Gastrocnemius medialis (tissue), 4 donors: ENCODE measurements at regions not wholly inside any gene's neighbourhood (a gene's known extent, or its start where the extent isn't known, plus 50 kb on each side); places are given as distances from the start of the nearest gene placed in this dataset.

Source experiments
- ATAC-seq, 2 donors: fragments of 150-250 bp; one replicate each; pipeline ENCODE4 v1.9.1; 2016
- DNase-seq, 2 donors: peaks; one replicate each; pipeline ENCODE4 v3.0.0-alpha.2; 2019
- H3K27ac ChIP-seq, 4 donors: fragments of 200-600 bp; sonication (generic); 1 replicate in 1 of 4; 2 replicates in 3 of 4; pipeline ENCODE4 v1.5.1; 2016 to 2018; ENCODE audit warnings: mild to moderate bottlenecking in 2 of 4, moderate library complexity in 1 of 4
- H3K27me3 ChIP-seq, 3 donors: fragments of 200-600 bp; sonication (generic) in 2 of 3; 1 replicate in 1 of 3; 2 replicates in 2 of 3; pipeline versions ENCODE4 v1.5.1 to v1.6.0; 2016 to 2019; ENCODE audit warnings: mild to moderate bottlenecking in 1 of 3, moderate library complexity in 1 of 3
- H3K36me3 ChIP-seq, 2 donors: fragments of 200-600 bp; sonication (generic) in 1 of 2; one replicate each; pipeline ENCODE4 v1.5.1; 2017 to 2018
- H3K4me1 ChIP-seq, 2 donors: fragments of 200-600 bp; sonication (generic) in 1 of 2; one replicate each; pipeline ENCODE4 v1.5.1; 2016 to 2017; ENCODE audit warnings: mild to moderate bottlenecking in 2 of 2
- H3K4me3 ChIP-seq, 4 donors: fragments of 200-600 bp; sonication (generic) in 3 of 4; 1 replicate in 1 of 4; 2 replicates in 3 of 4; pipeline ENCODE4 v1.5.1; 2016 to 2019; ENCODE audit warnings: mild to moderate bottlenecking in 2 of 4
- H3K9me3 ChIP-seq, 3 donors: fragments of 200-600 bp; sonication (generic) in 2 of 3; 1 replicate in 1 of 3; 2 replicates in 2 of 3; pipeline ENCODE4 v1.5.1; 2016 to 2019
- POLR2A ChIP-seq, 2 donors: fragments of 450-650 bp; IDR thresholded peaks; one replicate each; pipeline ENCODE4 v1.6.1; 2017; ENCODE audit warnings: antibody characterized with exemption in 2 of 2, mild to moderate bottlenecking in 2 of 2, moderate library complexity in 2 of 2
- in situ Hi-C, 4 donors: fragments of 200-750 bp; cut with MboI; loops; one replicate each; pipeline versions ENCODE4 v1.15.0 to v1.8.0; 2017; ENCODE audit warnings: low sequenced_read_pairs in 4 of 4
- intact Hi-C: fragments of 100-400 bp; cut with DNase I; formaldehyde crosslinking; loops from one replicate; pipeline ENCODE4 v1.15.1; 2023; ENCODE audit warnings: low total_unique reads
- TF ChIP-seq, protein P1 (sequence below), 5 experiments: fragments of 450-650 bp in 3 of 5; fragments of 200-600 bp in 2 of 5; sonication (generic) in 2 of 5; IDR thresholded peaks in 4 of 5; conservative IDR thresholded peaks in 1 of 5; 1 replicate in 4 of 5; 2 replicates in 1 of 5; pipeline ENCODE4 v1.5.1; 2016 to 2019; ENCODE audit warnings: antibody characterized with exemption in 5 of 5, mild to moderate bottlenecking in 3 of 5, moderate library complexity in 3 of 5

DNA sequence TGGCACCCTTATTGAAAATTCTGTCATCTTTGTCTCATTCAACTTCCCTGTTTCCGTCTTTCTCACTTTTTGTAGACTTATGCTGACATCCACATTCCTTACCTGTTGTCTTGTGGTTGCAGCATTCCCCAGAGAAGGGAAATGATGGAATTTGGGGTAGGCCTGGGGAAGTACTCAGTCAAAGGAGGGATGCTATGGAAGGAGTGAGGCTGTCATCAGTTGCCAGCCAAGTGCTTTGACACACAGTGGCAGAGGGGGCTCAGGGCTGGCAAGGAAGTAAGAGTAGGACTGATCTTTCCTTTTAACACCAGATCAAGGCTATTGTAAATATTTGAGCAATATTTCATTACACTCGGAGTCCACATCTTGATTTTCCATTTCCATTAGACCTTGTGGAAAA is 64.4 kb downstream of the RPLP1 start:
- in situ Hi-C loops (no loop called here), intact Hi-C loops (no loop called here)
- H3K36me3 ChIP-seq, result no peaks in the 10 kb centered on the region
- no peaks in the 10 kb centered on the region for H3K27me3 ChIP-seq
- H3K9me3 ChIP-seq, result no peaks in the 10 kb centered on the region
- ATAC-seq (no peak), DNase-seq (no peak)
- H3K4me1 ChIP-seq, result no peaks in the 10 kb centered on the region
- H3K27ac ChIP-seq, result no peak overlapping the region
- TF ChIP-seq POLR2A (IDR thresholded peaks at IDR 0.05), result no peak
- TF ChIP-seq, protein P1, sequence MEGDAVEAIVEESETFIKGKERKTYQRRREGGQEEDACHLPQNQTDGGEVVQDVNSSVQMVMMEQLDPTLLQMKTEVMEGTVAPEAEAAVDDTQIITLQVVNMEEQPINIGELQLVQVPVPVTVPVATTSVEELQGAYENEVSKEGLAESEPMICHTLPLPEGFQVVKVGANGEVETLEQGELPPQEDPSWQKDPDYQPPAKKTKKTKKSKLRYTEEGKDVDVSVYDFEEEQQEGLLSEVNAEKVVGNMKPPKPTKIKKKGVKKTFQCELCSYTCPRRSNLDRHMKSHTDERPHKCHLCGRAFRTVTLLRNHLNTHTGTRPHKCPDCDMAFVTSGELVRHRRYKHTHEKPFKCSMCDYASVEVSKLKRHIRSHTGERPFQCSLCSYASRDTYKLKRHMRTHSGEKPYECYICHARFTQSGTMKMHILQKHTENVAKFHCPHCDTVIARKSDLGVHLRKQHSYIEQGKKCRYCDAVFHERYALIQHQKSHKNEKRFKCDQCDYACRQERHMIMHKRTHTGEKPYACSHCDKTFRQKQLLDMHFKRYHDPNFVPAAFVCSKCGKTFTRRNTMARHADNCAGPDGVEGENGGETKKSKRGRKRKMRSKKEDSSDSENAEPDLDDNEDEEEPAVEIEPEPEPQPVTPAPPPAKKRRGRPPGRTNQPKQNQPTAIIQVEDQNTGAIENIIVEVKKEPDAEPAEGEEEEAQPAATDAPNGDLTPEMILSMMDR (IDR thresholded peaks at IDR 0.05 in 4 of 5, conservative IDR thresholded peaks at IDR 0.05 in 1 of 5), result no peak
- H3K4me3 ChIP-seq, result no peak overlapping the region

DNA sequence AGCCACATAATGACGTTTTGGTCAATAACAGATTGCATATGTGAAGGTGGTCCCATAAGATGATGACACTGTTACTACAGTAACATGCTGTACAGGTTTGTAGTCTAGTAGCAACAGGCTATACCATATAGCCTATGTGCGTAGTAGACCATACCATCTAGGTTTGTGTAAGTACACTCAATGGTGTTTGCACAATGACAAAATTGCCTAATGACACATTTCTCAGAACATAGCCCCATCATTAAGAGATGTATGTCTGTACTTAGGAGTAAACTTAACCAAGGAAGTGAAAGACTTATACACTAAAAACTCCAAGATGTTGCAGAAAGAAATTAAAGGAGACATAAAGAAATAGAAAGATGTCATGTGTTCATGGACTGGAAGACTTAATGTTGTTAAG is 66.2 kb downstream of the RPLP1 start:
- Histone ChIP-seq H3K27me3 (no peaks in the 10 kb centered on the region), H3K4me3 (no peak overlapping the region), H3K9me3 (no peaks in the 10 kb centered on the region), H3K4me1 (no peaks in the 10 kb centered on the region), H3K27ac (no peak overlapping the region), H3K36me3 (no peaks in the 10 kb centered on the region)
- TF ChIP-seq, protein P1 (IDR thresholded peaks at IDR 0.05 in 4 of 5, conservative IDR thresholded peaks at IDR 0.05 in 1 of 5), result no peak
- TF ChIP-seq POLR2A (IDR thresholded peaks at IDR 0.05), result no peak
- intact Hi-C loops, result no loop called here
- in situ Hi-C loops, result no loop called here
- DNase-seq (no peak), ATAC-seq (no peak)

DNA sequence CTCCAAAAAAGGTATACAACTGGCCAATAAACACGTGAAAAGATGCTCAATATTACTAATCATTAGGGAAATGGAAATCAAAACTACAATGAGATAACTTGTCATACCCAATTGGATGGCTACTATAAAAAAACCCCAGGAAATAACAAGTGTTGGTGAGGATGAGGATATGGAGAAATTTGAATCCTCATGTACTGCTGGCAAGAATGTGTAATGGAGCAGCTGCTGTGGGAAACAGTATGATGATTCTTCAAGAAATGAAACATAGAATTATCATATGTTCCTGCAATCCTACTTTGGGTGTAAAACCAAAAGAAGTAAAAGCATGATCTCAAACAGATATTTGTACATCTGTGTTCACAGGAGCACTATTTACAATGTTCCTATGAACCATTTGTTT is 67.4 kb downstream of the RPLP1 start:
- no peaks in the 10 kb centered on the region for H3K27me3 ChIP-seq
- H3K4me1 ChIP-seq, result no peaks in the 10 kb centered on the region
- no peaks in the 10 kb centered on the region for H3K9me3 ChIP-seq
- no peak for ATAC-seq
- H3K36me3 ChIP-seq, result no peaks in the 10 kb centered on the region
- intact Hi-C loops (loop anchor here (5.0 kb wide), 1 partner anchor 967 kb away; no protein-coding TSS in a partner anchor), in situ Hi-C loops (no loop called here)
- no peak for DNase-seq
- H3K4me3 ChIP-seq, result no peak overlapping the region
- no peak for TF ChIP-seq POLR2A (IDR thresholded peaks at IDR 0.05)
- TF ChIP-seq, protein P1 (IDR thresholded peaks at IDR 0.05 in 4 of 5, conservative IDR thresholded peaks at IDR 0.05 in 1 of 5), result no peak
- no peak overlapping the region for H3K27ac ChIP-seq

DNA sequence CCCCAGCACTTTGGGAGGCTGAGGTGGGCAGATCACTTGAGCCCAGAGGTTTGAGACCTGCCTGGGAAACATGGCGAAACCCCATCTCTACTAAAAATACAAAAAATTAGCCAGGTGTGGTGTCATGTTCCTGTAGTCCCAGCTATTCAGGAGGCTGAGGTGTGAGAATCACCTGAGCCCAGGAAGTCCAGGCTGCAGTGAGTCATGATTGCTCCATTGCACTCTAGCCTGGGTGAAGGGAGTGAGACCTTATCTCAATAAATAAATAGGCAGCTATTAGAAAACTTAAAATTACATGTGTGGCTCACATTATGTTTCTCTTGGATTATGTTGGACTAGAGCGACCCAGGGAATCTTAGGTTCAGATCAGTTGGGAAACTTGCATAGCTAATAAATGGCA is 69.7 kb downstream of the RPLP1 start:
- no peak overlapping the region for H3K27ac ChIP-seq
- H3K4me3 ChIP-seq, result no peak overlapping the region
- no peaks in the 10 kb centered on the region for H3K9me3 ChIP-seq
- no peak for ATAC-seq
- H3K4me1 ChIP-seq, result no peaks in the 10 kb centered on the region
- TF ChIP-seq, protein P1 (IDR thresholded peaks at IDR 0.05 in 4 of 5, conservative IDR thresholded peaks at IDR 0.05 in 1 of 5), result no peak
- TF ChIP-seq POLR2A (IDR thresholded peaks at IDR 0.05), result no peak
- no peaks in the 10 kb centered on the region for H3K27me3 ChIP-seq
- in situ Hi-C loops, result no loop called here
- no peaks in the 10 kb centered on the region for H3K36me3 ChIP-seq
- no peak for DNase-seq
- intact Hi-C loops, result loop anchor here (5.0 kb wide), 1 partner anchor 965 kb away; no protein-coding TSS in a partner anchor
